BE2C (cell line): ENCODE measurements at regions not wholly inside any gene's neighbourhood (a gene's known extent, or its start where the extent isn't known, plus 50 kb on each side); places are given as distances from the start of the nearest gene placed in this dataset.

Experiments used
- DNase-seq: peaks from one replicate; pipeline ENCODE4 v3.0.0-alpha.2; 2020
- H3K27me3 ChIP-seq: fragments of 250-450 bp; sonication (Bioruptor Pico); 2 replicates; pipeline ENCODE4 v1.5.1; 2020; ENCODE audit warnings: mild to moderate bottlenecking
- H3K36me3 ChIP-seq: fragments of 250-450 bp; sonication (Bioruptor Pico); 2 replicates; pipeline ENCODE4 v1.5.1; 2020; ENCODE audit warnings: mild to moderate bottlenecking
- H3K4me1 ChIP-seq: fragments of 250-450 bp; sonication (Bioruptor Pico); 2 replicates; pipeline ENCODE4 v1.5.1; 2020
- H3K4me3 ChIP-seq: 2 replicates; pipeline ENCODE4 v1.5.1; 2011; ENCODE audit warnings: low read depth, low read length
- H3K9me3 ChIP-seq: fragments of 250-450 bp; sonication (Bioruptor Pico); 2 replicates; pipeline ENCODE4 v1.5.1; 2020
- CTCF ChIP-seq: IDR thresholded peaks from 2 replicates; pipeline ENCODE4 v1.5.1; 2012; ENCODE audit warnings: mild to moderate bottlenecking, low read depth, low read length

- no peaks in the 10 kb centered on the region; the same call in 1 of the 2 replicates for H3K27me3 ChIP-seq
- no peak for DNase-seq
- H3K4me3 ChIP-seq, result no peak overlapping the region
- H3K9me3 ChIP-seq, result no peaks in the 10 kb centered on the region
- H3K4me1 ChIP-seq, result no peaks in the 10 kb centered on the region
- no peaks in the 10 kb centered on the region for H3K36me3 ChIP-seq
- TF ChIP-seq CTCF, result no peak
Measured at GRCh38 chr20:24052599-24053275, 64.2 kb upstream of the GGTLC1 start.

- Histone ChIP-seq H3K4me3 (no peak overlapping the region), H3K4me1 (no peaks in the 10 kb centered on the region), H3K36me3 (no peaks in the 10 kb centered on the region), H3K27me3 (no peaks in the 10 kb centered on the region; the same call in 1 of the 2 replicates), H3K9me3 (no peaks in the 10 kb centered on the region)
- DNase-seq, result no peak
- TF ChIP-seq CTCF, result no peak
Measured at GRCh38 chr20:24051160-24051559, 62.6 kb upstream of the GGTLC1 start.

GRCh38 chr20:24050119-24050518 is 61.5 kb upstream of the GGTLC1 start:
- no peak for DNase-seq

GRCh38 chr20:24049081-24049480 is 60.5 kb upstream of the GGTLC1 start:
- Histone ChIP-seq H3K9me3 (no peaks in the 10 kb centered on the region), H3K4me3 (no peak overlapping the region), H3K4me1 (no peaks in the 10 kb centered on the region), H3K27me3 (no peaks in the 10 kb centered on the region), H3K36me3 (no peaks in the 10 kb centered on the region)
- no peak for DNase-seq
- TF ChIP-seq CTCF, result no peak

More at GRCh38 chr20:24050119-24050518, 61.5 kb upstream of the GGTLC1 start:
- H3K4me1 ChIP-seq, result no peaks in the 10 kb centered on the region
- no peaks in the 10 kb centered on the region; the same call in 1 of the 2 replicates for H3K27me3 ChIP-seq
- TF ChIP-seq CTCF, result no peak
- no peaks in the 10 kb centered on the region for H3K36me3 ChIP-seq
- no peak overlapping the region for H3K4me3 ChIP-seq
- no peaks in the 10 kb centered on the region for H3K9me3 ChIP-seq

- no peak for DNase-seq
- TF ChIP-seq CTCF, result no peak
- H3K4me1 ChIP-seq, result no peaks in the 10 kb centered on the region
Measured at GRCh38 chr20:24048024-24048611, 59.5 kb upstream of the GGTLC1 start.

GRCh38 chr20:24046888-24047287 is 58.3 kb upstream of the GGTLC1 start:
- no peak for TF ChIP-seq CTCF
- H3K4me3 ChIP-seq, result no peak overlapping the region
- no peak for DNase-seq

More at GRCh38 chr20:24048024-24048611, 59.5 kb upstream of the GGTLC1 start:
- Histone ChIP-seq H3K27me3 (no peaks in the 10 kb centered on the region), H3K36me3 (no peaks in the 10 kb centered on the region), H3K9me3 (no peaks in the 10 kb centered on the region), H3K4me3 (no peak overlapping the region)

More at GRCh38 chr20:24046888-24047287, 58.3 kb upstream of the GGTLC1 start:
- no peaks in the 10 kb centered on the region for H3K27me3 ChIP-seq
- no peaks in the 10 kb centered on the region for H3K36me3 ChIP-seq
- no peaks in the 10 kb centered on the region for H3K4me1 ChIP-seq
- H3K9me3 ChIP-seq, result no peaks in the 10 kb centered on the region
